A549 (cell line): ENCODE measurements at regions not wholly inside any gene's neighbourhood (a gene's known extent, or its start where the extent isn't known, plus 50 kb on each side); places are given as distances from the start of the nearest gene placed in this dataset.

Source experiments
- ATAC-seq, 2 experiments: fragments of 200-7000 bp in 1 of 2; fragments of >200 bp in 1 of 2; cut with Nextera tagmentation in 1 of 2; cut with Tn5 transposase in 1 of 2; 3 replicates each; pipeline versions ENCODE4 v1.8.0 to v1.9.1; 2018 to 2020; ENCODE audit warnings: mild to moderate bottlenecking in 1 of 2, moderate library complexity in 1 of 2
- CTCF ChIA-PET: fragments of 300-600 bp; sonication (Branson Sonifier 250); formaldehyde crosslinking; extraction: SDS; loops from one replicate; lab custom pipeline; 2021; ENCODE audit warnings: antibody characterized with exemption, inconsistent platforms; lab: Yijun Ruan, JAX
- POLR2A ChIA-PET: fragments of 350-600 bp; formaldehyde crosslinking; extraction: SDS; loops from one replicate; lab custom pipeline; 2021; ENCODE audit warnings: antibody characterized with exemption, inconsistent platforms; lab: Yijun Ruan, JAX
- DNase-seq, 2 experiments: peaks; one replicate each; pipeline versions ENCODE4 v3.0.0 to v3.0.0-alpha.2; 2011 to 2016; ENCODE audit warnings: low read depth in 1 of 2, low spot score in 1 of 2
- FAIRE-seq: peaks from 2 replicates; lab custom pipeline; 2011; peaks lifted over from hg19 to GRCh38; lab: Jason Lieb, UNC
- H3K27ac ChIP-seq, 2 experiments: fragments of >200 bp; sonication (Bioruptor Twin); formaldehyde crosslinking; 3 replicates each; pipeline ENCODE4 v1.5.1; 2016 to 2017
- H3K4me1 ChIP-seq: fragments of >200 bp; sonication (Bioruptor Twin); formaldehyde crosslinking; 3 replicates; pipeline ENCODE4 v1.6.1; 2016
- H3K4me2 ChIP-seq: fragments of >200 bp; sonication (Bioruptor Twin); formaldehyde crosslinking; 3 replicates; pipeline ENCODE4 v1.6.1; 2016
- H3K4me3 ChIP-seq: fragments of >200 bp; sonication (Bioruptor Twin); formaldehyde crosslinking; 3 replicates; pipeline ENCODE4 v1.5.1; 2016
- H3K9me3 ChIP-seq: fragments of >200 bp; sonication (Bioruptor Twin); formaldehyde crosslinking; 3 replicates; pipeline ENCODE4 v1.6.1; 2016
- CEBPB ChIP-seq, 2 experiments: fragments of >200 bp in 1 of 2; sonication (Bioruptor Twin) in 1 of 2; formaldehyde crosslinking in 1 of 2; IDR thresholded peaks; 2 replicates each; pipeline ENCODE4 v1.6.1; 2012 to 2016
- CTCF ChIP-seq: fragments of >200 bp; sonication (Bioruptor Twin); formaldehyde crosslinking; IDR thresholded peaks from 3 replicates; pipeline ENCODE4 v1.5.1; 2016
- EP300 ChIP-seq, 2 experiments: fragments of >200 bp; sonication (Bioruptor Twin); formaldehyde crosslinking; IDR thresholded peaks; 2 replicates in 1 of 2; 3 replicates in 1 of 2; pipeline ENCODE4 v1.6.1; 2016 to 2017
- ESRRA ChIP-seq: fragments of 150-350 bp; IDR thresholded peaks from 2 replicates; pipeline ENCODE4 v1.6.1; 2014; ENCODE audit warnings: mild to moderate bottlenecking, low read length, borderline replicate concordance
- FOSL2 ChIP-seq, 2 experiments: fragments of 450-650 bp in 1 of 2; fragments of >200 bp in 1 of 2; sonication (Bioruptor Twin) in 1 of 2; formaldehyde crosslinking; IDR thresholded peaks; 2 replicates each; pipeline versions ENCODE4 v1.5.0 to v1.6.1; 2016 to 2020; ENCODE audit warnings: mild to moderate bottlenecking in 1 of 2, moderate library complexity in 1 of 2
- HDAC2 ChIP-seq: fragments of 200-600 bp; sonication (generic); IDR thresholded peaks from 2 replicates; pipeline ENCODE4 v1.6.1; 2016
- JUN ChIP-seq, 2 experiments: fragments of >200 bp; sonication (Bioruptor Twin); formaldehyde crosslinking; IDR thresholded peaks; 2 replicates in 1 of 2; 3 replicates in 1 of 2; pipeline ENCODE4 v1.6.1; 2016 to 2017
- KDM1A ChIP-seq: fragments of 200-600 bp; sonication (generic); IDR thresholded peaks from 2 replicates; pipeline ENCODE4 v1.6.1; 2016; ENCODE audit warnings: low read depth, mild to moderate bottlenecking
- KDM5A ChIP-seq: fragments of 200-600 bp; sonication (generic); IDR thresholded peaks from 2 replicates; pipeline ENCODE4 v1.6.1; 2016; ENCODE audit warnings: antibody characterized with exemption, mild to moderate bottlenecking
- MAFK ChIP-seq: fragments of 450-650 bp; IDR thresholded peaks from 2 replicates; pipeline ENCODE4 v1.6.1; 2014; ENCODE audit not compliant: partially characterized antibody
- POLR2AphosphoS2 ChIP-seq: conservative IDR thresholded peaks from 2 replicates; pipeline ENCODE4 v1.6.1; 2012; ENCODE audit warnings: low read length, improper control_type of control experiment, inconsistent platforms
- RARB ChIP-seq: fragments of 250-450 bp; sonication (Bioruptor Pico); IDR thresholded peaks from 2 replicates; pipeline ENCODE4 v1.8.0; 2021; ENCODE audit warnings: mild to moderate bottlenecking, moderate library complexity
- REST ChIP-seq: fragments of 200-600 bp; sonication (generic); IDR thresholded peaks from 2 replicates; pipeline ENCODE4 v1.6.1; 2016; ENCODE audit warnings: antibody characterized with exemption, mild to moderate bottlenecking, moderate library complexity
- RFX5 ChIP-seq: fragments of 450-650 bp; IDR thresholded peaks from 2 replicates; pipeline ENCODE4 v1.7.1; 2014; ENCODE audit warnings: antibody characterized with exemption, mild to moderate bottlenecking, moderate library complexity
- RNF2 ChIP-seq: fragments of 200-600 bp; sonication (generic); IDR thresholded peaks from 2 replicates; pipeline ENCODE4 v1.6.1; 2016; ENCODE audit warnings: low read depth, mild to moderate bottlenecking, antibody characterized with exemption, moderate library complexity, borderline replicate concordance
- SMC3 ChIP-seq: fragments of >200 bp; sonication (Bioruptor Twin); formaldehyde crosslinking; IDR thresholded peaks from 3 replicates; pipeline ENCODE4 v1.6.1; 2018; ENCODE audit warnings: inconsistent platforms
- SREBF2 ChIP-seq: fragments of 450-650 bp; IDR thresholded peaks from 2 replicates; pipeline ENCODE4 v1.6.1; 2014; ENCODE audit warnings: mild to moderate bottlenecking, moderate library complexity
- TFCP2L1 ChIP-seq: fragments of 250-450 bp; sonication (Bioruptor Pico); IDR thresholded peaks from 2 replicates; pipeline ENCODE4 v1.5.0; 2021; ENCODE audit warnings: mild to moderate bottlenecking
- ZC3H11A ChIP-seq: fragments of 450-650 bp; IDR thresholded peaks from 2 replicates; pipeline ENCODE4 v1.6.1; 2014; ENCODE audit warnings: antibody characterized with exemption, mild to moderate bottlenecking
- ZFP36 ChIP-seq: fragments of 450-650 bp; IDR thresholded peaks from 2 replicates; pipeline ENCODE4 v1.6.1; 2014; ENCODE audit warnings: borderline replicate concordance; ENCODE audit not compliant: partially characterized antibody
- ZNF302 ChIP-seq: fragments of 250-450 bp; sonication (Bioruptor Pico); IDR thresholded peaks from 2 replicates; pipeline ENCODE4 v1.9.0; 2021; ENCODE audit warnings: inconsistent platforms, mild to moderate bottlenecking, moderate library complexity
- ZSCAN20 ChIP-seq: fragments of 250-450 bp; sonication (Bioruptor Pico); IDR thresholded peaks from 2 replicates; pipeline ENCODE4 v1.8.0; 2022; ENCODE audit warnings: mild to moderate bottlenecking, moderate library complexity
- WGBS: methylation state at CpG from one replicate; pipeline ENCODE4 v1.1.6; 2017; ENCODE audit errors: missing lambda C conversion rate; 5-methylcytosine and 5-hydroxymethylcytosine counted together
- TF ChIP-seq, protein P1 (sequence below): IDR thresholded peaks from 2 replicates; pipeline ENCODE4 v1.6.1; 2012
- TF ChIP-seq, protein P2 (sequence below): IDR thresholded peaks from 2 replicates; pipeline ENCODE4 v1.6.1; 2012; ENCODE audit warnings: low read depth, borderline replicate concordance
- TF ChIP-seq, protein P3 (sequence below): fragments of >200 bp; sonication (Bioruptor Twin); formaldehyde crosslinking; IDR thresholded peaks from 2 replicates; pipeline ENCODE4 v1.6.1; 2016
- TF ChIP-seq, protein P4 (sequence below): fragments of 250-450 bp; sonication (Bioruptor Pico); IDR thresholded peaks from 2 replicates; pipeline ENCODE4 v1.5.0; 2021; ENCODE audit warnings: mild to moderate bottlenecking, moderate library complexity, borderline replicate concordance

GRCh38 chr5:37966291-37966690 is 126.5 kb upstream of the GDNF start:
- Histone ChIP-seq H3K9me3 (no peaks in the 10 kb centered on the region), H3K4me3 (no peak overlapping the region), H3K4me1 (no peaks in the 10 kb centered on the region), H3K4me2 (no peak overlapping the region), H3K27ac (no peak overlapping the region)
- ATAC-seq (no peak), FAIRE-seq (no peak), DNase-seq (no peak)
- CTCF ChIA-PET: interaction anchor here (0.9 kb wide), 1 partner anchor 11 kb away, joined by 3 read pairs; no protein-coding TSS in a partner anchor
- WGBS: 4% methylated on average over 2 of the region's 2 CpGs
- POLR2A ChIA-PET: no interaction called here
- TF ChIP-seq ZSCAN20 (CRISPR knock-in tag) (no peak), MAFK (no peak), EP300 (IDR thresholded peaks at IDR 0.05) (no peak), POLR2AphosphoS2 (no peak), KDM1A (no peak), SREBF2 (no peak), RNF2 (no peak), JUN (IDR thresholded peaks at IDR 0.05) (no peak), CTCF (no peak), TFCP2L1 (no peak), ZFP36 (no peak), KDM5A (no peak), ESRRA (no peak), SMC3 (no peak), RFX5 (no peak)
- TF ChIP-seq, protein P1, sequence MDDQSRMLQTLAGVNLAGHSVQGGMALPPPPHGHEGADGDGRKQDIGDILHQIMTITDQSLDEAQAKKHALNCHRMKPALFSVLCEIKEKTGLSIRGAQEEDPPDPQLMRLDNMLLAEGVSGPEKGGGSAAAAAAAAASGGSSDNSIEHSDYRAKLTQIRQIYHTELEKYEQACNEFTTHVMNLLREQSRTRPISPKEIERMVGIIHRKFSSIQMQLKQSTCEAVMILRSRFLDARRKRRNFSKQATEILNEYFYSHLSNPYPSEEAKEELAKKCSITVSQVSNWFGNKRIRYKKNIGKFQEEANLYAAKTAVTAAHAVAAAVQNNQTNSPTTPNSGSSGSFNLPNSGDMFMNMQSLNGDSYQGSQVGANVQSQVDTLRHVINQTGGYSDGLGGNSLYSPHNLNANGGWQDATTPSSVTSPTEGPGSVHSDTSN: no peak
- TF ChIP-seq, protein P2, sequence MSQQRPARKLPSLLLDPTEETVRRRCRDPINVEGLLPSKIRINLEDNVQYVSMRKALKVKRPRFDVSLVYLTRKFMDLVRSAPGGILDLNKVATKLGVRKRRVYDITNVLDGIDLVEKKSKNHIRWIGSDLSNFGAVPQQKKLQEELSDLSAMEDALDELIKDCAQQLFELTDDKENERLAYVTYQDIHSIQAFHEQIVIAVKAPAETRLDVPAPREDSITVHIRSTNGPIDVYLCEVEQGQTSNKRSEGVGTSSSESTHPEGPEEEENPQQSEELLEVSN: no peak
- TF ChIP-seq, protein P3, sequence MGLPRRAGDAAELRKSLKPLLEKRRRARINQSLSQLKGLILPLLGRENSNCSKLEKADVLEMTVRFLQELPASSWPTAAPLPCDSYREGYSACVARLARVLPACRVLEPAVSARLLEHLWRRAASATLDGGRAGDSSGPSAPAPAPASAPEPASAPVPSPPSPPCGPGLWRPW: no peak

GRCh38 chr5:37962389-37962788 is 122.5 kb upstream of the GDNF start:
- peaks cover 20% of the 10 kb centered on the region; the same call in 1 of the 3 replicates for H3K9me3 ChIP-seq
- DNase-seq: no peak
- no peak for ATAC-seq
- no peak overlapping the region for H3K4me3 ChIP-seq
- TF ChIP-seq, protein P4, sequence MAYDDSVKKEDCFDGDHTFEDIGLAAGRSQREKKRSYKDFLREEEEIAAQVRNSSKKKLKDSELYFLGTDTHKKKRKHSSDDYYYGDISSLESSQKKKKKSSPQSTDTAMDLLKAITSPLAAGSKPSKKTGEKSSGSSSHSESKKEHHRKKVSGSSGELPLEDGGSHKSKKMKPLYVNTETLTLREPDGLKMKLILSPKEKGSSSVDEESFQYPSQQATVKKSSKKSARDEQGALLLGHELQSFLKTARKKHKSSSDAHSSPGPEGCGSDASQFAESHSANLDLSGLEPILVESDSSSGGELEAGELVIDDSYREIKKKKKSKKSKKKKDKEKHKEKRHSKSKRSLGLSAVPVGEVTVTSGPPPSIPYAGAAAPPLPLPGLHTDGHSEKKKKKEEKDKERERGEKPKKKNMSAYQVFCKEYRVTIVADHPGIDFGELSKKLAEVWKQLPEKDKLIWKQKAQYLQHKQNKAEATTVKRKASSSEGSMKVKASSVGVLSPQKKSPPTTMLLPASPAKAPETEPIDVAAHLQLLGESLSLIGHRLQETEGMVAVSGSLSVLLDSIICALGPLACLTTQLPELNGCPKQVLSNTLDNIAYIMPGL (CRISPR knock-in tag): no peak
- no peak for TF ChIP-seq JUN (IDR thresholded peaks at IDR 0.05)
- no peak for TF ChIP-seq KDM5A
- no peak for TF ChIP-seq FOSL2 (IDR thresholded peaks at IDR 0.05)
- no peak for TF ChIP-seq FOSL2 (CRISPR knock-in tag; IDR thresholded peaks at IDR 0.05)
- no peak for TF ChIP-seq ESRRA
- TF ChIP-seq REST: no peak
- TF ChIP-seq EP300 (IDR thresholded peaks at IDR 0.05): no peak
- TF ChIP-seq ZC3H11A: no peak
- no peak for TF ChIP-seq HDAC2
- TF ChIP-seq POLR2AphosphoS2: no peak
- TF ChIP-seq KDM1A: no peak
- no peak for TF ChIP-seq RARB (CRISPR knock-in tag)
- TF ChIP-seq ZNF302 (CRISPR knock-in tag): no peak
- no peak for TF ChIP-seq CEBPB (IDR thresholded peaks at IDR 0.05)
- H3K4me1 ChIP-seq: no peaks in the 10 kb centered on the region
- no peak overlapping the region for H3K4me2 ChIP-seq
- ChIA-PET POLR2A (no interaction called here), CTCF (no interaction called here)
- FAIRE-seq: no peak
- H3K27ac ChIP-seq: no peak overlapping the region
- WGBS: 8% methylated on average over 1 of the region's 1 CpG
